HG03342 (cell line): ENCODE measurements at regions not wholly inside any gene's neighbourhood (a gene's known extent, or its start where the extent isn't known, plus 50 kb on each side); places are given as distances from the start of the nearest gene placed in this dataset.

Source experiments
- ATAC-seq: cut with Tn5 transposase; IDR thresholded peaks from one replicate; pipeline ENCODE4 v1.9.1; 2021; ENCODE audit warnings: mild to moderate bottlenecking, moderate library complexity; ENCODE audit not compliant: unreplicated experiment

DNA sequence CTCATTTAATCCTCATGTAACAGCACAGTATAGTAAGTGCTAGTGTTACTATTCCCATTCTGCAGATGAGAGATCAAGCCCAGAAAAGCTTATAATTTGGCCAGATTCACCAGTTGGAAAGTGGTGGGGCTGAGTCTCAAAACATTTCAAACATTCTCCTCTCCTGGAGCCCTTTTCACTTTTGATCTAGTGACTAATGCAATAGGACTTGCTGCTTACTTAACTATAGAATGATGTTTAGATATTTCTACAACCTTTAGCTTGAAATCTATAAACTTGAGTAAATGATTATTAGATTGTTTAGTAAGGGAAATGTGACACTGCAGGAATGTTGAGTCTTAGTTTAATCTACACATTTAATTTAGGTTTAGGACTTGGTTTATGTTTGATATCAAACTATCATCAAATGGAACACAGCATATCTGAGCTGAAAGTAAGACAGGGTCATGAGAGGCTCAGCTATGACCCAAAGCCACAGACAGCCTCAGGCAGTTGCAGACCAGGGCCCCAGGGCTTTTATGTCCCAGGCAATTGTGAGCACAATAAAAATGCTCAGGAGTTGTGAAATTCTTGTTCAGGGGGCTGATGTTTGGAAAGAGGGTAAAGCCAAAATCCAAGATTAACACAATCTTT is 199.5 kb upstream of the HS3ST1 start:
- no peak for ATAC-seq

DNA sequence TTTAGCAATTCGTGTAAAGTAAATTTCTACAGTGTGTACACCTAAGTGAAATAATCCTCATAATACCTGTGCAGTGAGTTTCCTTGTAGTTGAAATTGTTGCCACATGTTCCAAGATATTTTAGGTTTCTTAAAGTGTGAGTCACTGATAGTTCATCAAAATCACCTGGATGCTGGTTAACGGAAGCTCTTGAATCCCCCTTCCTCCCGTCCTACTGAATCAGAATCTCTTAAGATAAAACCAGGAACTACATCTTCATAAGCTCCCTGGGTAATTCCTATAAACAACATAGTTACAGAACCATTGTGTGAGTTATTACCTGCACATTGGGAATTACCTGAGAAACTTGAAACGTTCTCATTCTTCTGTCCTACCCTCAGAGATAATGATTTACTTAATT is 197.4 kb upstream of the HS3ST1 start:
- no peak for ATAC-seq

- ATAC-seq = no peak
Measured at GRCh38 chr4:11625211-11625610, 196.5 kb upstream of the HS3ST1 start.

DNA sequence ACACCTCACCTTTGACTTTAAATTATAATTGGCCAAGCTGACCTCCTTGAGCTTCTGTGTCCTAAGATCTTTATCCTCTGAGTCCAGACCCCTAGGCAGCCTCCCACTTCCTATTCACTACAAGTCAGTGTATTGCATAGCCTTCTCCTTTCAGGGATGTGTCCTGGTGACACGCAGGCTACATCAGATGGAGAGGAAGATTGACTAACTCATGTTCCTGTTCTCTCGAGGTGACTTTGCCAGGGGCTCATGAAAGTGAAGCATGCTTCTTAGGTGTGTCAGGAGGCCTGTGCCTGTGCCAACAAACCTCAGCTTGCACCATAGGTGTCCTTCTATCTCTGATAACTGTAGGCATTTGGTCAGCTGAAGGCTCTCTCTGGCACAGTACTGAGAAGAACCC is 195.7 kb upstream of the HS3ST1 start:
- no peak for ATAC-seq

- no peak for ATAC-seq
Measured at GRCh38 chr4:11623726-11624037, 195.0 kb upstream of the HS3ST1 start.

GRCh38 chr4:11622961-11623725 is 194.4 kb upstream of the HS3ST1 start:
- ATAC-seq = no peak

- ATAC-seq = no peak
Measured at GRCh38 chr4:11620861-11621260, 192.2 kb upstream of the HS3ST1 start.

DNA sequence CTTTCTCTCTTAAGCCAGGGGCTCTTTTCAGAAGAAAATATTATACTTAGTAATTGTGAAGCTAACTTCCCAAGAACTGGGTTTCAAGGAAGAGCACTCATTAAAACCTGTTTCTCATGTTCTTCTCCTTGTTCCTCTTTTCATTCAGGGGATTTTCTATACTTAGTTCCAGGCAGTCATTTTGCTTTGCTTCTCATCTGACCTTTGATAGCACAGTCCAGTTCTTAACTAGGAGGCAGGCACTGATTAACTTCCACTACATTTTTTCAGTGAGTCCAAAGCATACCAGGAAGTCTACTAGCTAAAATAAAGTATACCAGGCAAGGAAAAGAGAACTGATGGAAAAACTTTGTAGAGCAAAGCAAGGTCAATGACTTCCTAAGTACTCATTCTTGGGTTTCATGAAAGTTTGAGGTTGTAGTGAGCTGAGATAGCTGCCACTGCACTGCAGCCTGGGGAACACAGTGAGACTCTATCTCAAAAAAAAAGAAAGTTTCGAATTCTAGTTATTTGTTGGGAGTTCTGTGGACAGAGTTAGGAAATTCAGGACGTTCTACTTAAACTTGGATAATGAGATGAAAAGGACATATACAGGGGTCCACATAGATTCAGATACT is 190.1 kb upstream of the HS3ST1 start:
- no peak for ATAC-seq

DNA sequence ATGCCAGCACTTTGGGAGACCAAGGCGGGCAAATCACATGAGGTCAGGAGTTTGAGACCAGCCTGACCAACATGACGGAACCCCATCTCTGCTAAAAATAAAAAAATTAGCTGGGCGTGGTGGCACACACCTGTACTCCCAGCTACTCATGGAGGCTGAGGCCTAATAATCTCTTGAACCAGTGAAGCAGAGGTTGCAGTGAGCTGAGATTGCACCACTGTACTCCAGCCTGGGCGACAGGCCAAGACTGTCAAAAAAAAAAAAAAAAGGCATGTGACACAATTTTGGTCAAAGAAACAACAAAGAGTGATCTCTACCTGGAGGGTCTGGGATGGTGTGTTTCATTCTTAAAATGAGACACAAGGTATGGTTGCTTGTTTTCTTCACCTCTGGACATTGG is 188.2 kb upstream of the HS3ST1 start:
- ATAC-seq = no peak

DNA sequence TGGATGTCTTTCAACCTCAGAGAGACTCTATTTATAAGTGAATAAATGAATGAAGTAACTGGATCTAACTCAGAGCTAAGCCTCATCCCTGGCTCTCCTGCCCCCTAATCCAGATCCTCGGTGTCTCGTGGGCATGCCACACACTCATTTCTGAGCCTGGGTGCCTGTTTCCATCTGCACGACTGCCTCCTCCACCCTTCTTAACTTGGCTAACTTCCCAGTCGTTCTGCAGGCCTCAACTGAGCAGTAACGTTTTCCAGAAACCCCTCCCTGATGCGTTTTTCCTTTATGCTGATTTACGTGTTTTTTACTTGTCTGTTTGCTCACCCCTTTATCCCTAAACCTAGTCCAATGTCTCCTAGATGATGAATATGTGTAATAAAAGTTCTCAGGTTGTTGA is 186.9 kb upstream of the HS3ST1 start:
- ATAC-seq = no peak

DNA sequence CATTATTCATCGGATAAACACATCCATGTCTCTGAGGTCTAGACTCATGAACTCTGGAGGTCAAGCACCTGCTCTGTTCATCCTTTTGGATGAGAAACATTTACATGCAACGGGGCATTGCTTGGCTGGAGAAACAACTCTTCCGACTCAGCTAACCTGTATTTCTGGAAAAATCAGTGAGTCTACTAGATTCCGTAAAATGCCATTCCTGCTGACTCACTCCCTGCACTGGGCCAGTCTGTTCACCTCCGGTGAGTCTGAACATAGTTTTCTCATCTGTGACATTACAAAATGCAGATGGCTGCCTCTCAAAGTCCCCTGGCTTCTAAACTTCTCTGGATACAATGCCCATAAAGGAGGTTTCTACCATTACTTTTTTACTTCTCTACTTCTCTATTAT is 185.7 kb upstream of the HS3ST1 start:
- ATAC-seq = no peak

DNA sequence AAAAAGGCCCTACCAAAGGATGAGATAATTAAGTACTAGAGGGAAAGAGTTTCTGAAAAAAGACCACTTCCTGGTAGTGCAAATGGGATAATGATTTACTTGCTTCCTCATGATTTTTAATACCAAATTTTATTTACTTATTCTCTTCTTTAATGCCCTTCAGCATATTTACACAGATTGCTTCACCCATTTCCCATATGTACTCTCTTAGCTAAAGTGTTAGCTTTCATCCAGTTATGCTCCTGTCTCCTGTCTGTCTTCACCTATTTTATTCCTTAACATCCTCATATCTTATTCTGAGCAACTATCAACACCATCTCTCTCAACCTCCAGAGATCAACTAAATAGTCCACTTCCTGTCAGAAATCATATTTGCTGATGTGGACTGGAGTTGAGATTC is 183.2 kb upstream of the HS3ST1 start:
- ATAC-seq = no peak

GRCh38 chr4:11609751-11610150 is 181.1 kb upstream of the HS3ST1 start:
- no peak for ATAC-seq

DNA sequence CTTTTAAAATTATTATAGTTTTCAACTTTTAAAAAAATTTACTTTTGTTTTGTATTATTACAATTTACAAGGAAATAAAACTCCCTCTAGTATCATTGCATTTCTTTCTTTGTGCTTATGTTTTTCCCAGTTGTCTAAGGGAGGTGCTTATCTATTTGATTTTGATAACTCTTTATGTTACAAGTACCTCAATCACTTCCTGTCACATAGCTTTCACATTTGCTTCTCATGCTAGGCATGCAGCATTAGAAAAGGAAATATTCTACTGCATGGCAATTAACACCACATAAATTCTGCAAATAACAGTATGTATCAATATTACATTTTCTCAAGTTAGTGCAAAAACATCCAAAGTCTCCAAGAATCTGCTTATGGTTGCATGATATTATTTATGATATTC is 180.3 kb upstream of the HS3ST1 start:
- no peak for ATAC-seq

DNA sequence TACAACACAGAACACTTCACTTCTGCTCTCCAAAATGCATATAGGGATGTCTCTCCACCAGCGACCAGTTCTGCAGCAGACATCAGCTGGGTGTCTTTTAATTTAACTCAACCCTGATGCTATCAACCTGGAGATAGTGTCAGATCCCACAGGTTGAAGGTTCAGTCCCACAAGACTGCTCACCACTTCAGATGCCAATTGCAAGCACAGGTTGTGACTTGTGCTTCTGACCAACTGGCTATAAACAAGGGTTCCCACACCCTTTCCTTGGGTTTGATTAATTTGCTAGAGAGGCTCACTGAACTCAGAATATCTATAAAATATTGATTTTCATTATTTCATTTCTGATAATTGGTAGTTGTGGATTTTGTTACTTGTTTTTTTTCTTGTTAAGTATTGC is 177.4 kb upstream of the HS3ST1 start:
- ATAC-seq = no peak

DNA sequence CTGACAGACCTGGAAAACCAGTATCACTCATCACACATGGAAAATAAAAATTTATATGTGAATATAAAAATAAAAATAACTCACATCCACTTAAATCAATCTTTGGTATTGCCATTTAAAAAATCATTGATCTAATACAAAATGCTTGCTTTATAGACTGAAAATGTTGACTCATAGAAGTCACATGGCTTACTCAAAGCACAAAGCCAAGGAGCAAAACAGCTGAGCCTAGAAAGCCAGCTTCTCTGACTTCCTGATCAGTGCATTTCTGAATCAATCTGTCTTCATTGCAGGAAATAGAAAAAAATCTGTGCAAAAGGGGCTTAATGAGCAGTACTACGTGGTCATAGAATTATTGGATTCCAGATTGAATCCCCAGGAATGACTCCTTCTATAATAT is 176.9 kb upstream of the HS3ST1 start:
- no peak for ATAC-seq

- no peak for ATAC-seq
Measured at GRCh38 chr4:11604821-11605220, 176.1 kb upstream of the HS3ST1 start.

DNA sequence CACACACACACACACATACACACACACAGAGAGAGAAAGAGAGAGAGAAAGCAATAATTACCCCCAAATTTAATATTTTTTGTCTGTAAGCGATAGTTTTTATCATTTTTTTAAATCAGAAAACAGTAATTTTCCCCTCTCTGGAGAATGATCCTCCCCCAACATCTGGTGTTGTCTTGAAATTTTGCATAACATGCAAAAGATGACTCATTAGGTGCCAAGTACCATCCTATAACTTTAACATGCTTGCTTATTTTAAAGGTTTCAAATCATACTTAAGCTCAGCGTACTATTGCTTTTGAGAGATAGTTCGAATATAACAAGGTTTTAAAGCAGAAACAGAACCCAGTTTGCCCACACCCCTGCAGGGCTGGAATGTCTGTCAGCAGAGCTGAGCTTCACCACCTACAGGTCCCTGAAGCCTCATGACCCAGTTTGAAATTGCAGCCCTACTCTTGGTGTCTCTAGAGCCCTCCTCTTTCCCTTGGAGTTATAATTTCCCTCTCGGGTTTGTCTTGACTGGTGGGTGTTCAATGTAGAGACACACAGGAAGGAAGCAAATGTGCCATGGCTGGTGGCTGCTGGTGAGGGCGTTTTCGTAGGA is 175.0 kb upstream of the HS3ST1 start:
- no peak for ATAC-seq

GRCh38 chr4:11602606-11603340 is 174.1 kb upstream of the HS3ST1 start:
- ATAC-seq = no peak

DNA sequence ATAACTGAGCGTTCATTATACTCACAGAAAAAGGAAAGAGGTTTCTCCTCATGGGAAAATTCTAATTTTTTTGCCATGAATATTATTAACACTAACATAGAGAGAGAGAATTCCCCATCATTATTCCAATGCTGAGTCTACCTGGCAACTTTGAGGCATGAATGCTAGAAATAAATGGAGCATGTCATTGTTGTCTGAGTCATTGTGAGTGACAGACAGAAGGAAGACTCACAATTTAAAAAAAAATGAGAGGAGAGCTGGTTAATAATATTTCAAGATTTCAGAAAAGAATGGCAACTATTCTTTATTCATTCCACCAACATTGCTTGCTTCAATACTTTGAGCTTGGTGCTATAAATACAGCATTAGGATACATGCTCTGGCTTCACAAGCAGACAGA is 170.4 kb upstream of the HS3ST1 start:
- ATAC-seq = no peak

- no peak for ATAC-seq
Measured at GRCh38 chr4:11598591-11598990, 169.9 kb upstream of the HS3ST1 start.
